Activated T-cell treated with anti-CD3 and anti-CD28 coated beads, Interleukin-2, amount 50 U/mL, for 4 hours (primary cell): ENCODE measurements at regions not wholly inside any gene's neighbourhood (a gene's known extent, or its start where the extent isn't known, plus 50 kb on each side); places are given as distances from the start of the nearest gene placed in this dataset.

Source experiments
- ATAC-seq, 2 donors: fragments of 200-7000 bp; cut with Tn5 transposase; one replicate each; pipeline ENCODE4 v1.10.0; 2021
- DNase-seq: peaks from one replicate; pipeline ENCODE4 v3.0.0-alpha.2; 2020
- H3K27me3 Mint-ChIP-seq: one replicate; pipeline ENCODE4 v1.8.0; 2021; ENCODE audit warnings: low read depth, mixed read lengths
- H3K36me3 Mint-ChIP-seq: one replicate; pipeline ENCODE4 v1.8.0; 2022; ENCODE audit warnings: mixed read lengths; ENCODE audit not compliant: insufficient read depth
- H3K4me1 Mint-ChIP-seq: one replicate; pipeline ENCODE4 v1.8.0; 2021; ENCODE audit warnings: low read depth, mixed read lengths
- H3K4me3 Mint-ChIP-seq: one replicate; pipeline ENCODE4 v1.8.0; 2021; ENCODE audit warnings: mild to moderate bottlenecking, moderate library complexity, mixed read lengths
- H3K9me3 Mint-ChIP-seq: one replicate; pipeline ENCODE4 v1.8.0; 2021; ENCODE audit warnings: mixed read lengths

DNA sequence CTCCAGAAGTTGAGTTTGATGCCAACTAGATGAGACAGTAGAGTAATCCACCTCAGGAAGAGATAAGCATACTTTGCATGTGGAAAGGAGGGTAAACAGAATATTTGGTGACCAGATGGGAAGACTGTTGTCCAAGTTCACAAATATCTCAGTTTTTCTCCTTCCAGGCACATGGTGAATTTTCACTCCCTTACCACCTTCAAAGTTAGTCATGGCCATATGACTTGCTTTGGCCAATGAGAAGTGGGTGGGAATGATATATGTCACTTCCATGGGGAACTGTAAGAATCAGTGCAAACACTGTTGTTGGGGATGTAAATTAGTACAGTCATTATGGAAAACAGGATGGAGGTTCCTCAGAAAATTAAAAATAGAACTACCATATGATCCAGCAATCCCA, 105.8 kb downstream of the SPATA19 start:
- H3K27me3 Mint-ChIP-seq, result no peaks in the 10 kb centered on the region
- no peak overlapping the region for H3K4me3 Mint-ChIP-seq
- no peaks in the 10 kb centered on the region for H3K36me3 Mint-ChIP-seq
- H3K9me3 Mint-ChIP-seq, result no peaks in the 10 kb centered on the region
- no peak for ATAC-seq
- DNase-seq, result no peak
- H3K4me1 Mint-ChIP-seq, result no peaks in the 10 kb centered on the region

DNA sequence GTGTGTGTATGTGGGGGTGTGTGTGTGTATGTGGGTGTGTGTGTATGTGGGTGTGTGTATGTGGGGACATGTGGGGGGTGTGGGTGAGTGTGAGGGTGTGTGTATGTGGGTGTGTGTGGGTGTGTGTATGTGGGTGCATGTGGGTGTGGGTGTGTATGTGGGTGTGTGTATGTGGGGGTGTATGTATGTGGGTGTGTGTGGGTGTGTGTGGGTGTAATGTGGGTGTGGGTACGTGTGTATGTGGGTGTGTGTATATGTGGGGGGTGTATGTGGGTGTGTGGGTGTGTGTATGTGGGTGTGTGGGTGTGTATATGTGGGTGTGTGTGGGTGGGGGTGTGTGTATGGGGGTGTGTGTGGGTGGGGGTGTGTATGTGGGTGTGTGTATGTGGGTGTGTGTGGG, 106.7 kb downstream of the SPATA19 start:
- DNase-seq (no peak), ATAC-seq (no peak)
- Mint-ChIP-seq H3K9me3 (no peaks in the 10 kb centered on the region), H3K36me3 (no peaks in the 10 kb centered on the region), H3K4me3 (no peak overlapping the region), H3K27me3 (no peaks in the 10 kb centered on the region), H3K4me1 (no peaks in the 10 kb centered on the region)

DNA sequence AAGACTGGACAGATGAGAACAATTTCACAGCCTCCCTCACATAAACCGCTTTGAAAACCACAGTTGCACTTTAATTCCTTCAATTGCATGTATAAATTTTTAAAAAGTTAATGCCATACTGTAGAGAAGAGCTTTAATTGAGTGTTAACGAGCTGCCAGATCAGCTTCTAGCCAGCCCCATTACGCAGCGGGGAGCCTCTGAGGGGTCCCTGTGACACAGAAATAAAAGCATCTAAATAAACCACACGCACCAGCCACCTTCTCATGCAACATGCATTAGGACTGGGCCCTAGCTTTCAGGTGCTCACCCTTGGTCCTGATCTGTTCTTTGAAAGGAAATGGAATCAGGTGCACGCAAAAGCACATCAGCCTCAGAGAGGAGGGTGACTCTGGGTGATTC, 111.7 kb downstream of the SPATA19 start:
- Mint-ChIP-seq H3K4me1 (no peaks in the 10 kb centered on the region), H3K36me3 (no peaks in the 10 kb centered on the region), H3K4me3 (no peak overlapping the region), H3K27me3 (peaks cover 2% of the 10 kb centered on the region), H3K9me3 (no peaks in the 10 kb centered on the region)
- ATAC-seq (no peak), DNase-seq (no peak)

DNA sequence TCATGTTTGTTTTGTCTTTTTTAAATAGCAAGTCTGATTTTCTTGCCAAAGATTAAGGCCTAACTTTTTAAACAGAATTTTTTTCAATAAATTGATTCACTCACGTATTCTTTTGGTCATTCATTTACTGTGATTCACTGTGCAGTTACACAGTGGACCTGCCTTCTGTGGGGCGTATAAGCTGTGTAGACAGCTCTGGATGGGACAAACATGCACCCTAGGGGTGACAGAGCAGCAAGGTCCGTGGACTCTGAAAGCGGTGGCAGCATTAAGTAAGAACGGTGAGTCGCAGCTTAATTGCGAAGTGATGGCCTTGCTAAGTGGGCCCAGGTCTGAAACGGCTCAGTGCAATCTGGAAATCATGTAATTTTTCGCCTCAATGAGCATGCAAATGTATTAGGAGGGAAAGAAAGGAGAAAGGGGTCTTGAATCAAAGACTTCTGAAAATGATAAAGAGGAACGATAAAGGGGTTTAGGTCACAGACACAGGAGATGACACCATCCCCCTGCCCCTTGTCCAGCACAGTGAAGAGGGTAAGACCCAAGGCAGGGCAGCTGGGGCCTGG, 113.1 kb downstream of the SPATA19 start:
- no peak overlapping the region for H3K4me3 Mint-ChIP-seq
- no peaks in the 10 kb centered on the region for H3K36me3 Mint-ChIP-seq
- H3K27me3 Mint-ChIP-seq, result peaks cover 2% of the 10 kb centered on the region
- no peaks in the 10 kb centered on the region for H3K4me1 Mint-ChIP-seq
- DNase-seq (no peak), ATAC-seq (no peak)
- H3K9me3 Mint-ChIP-seq, result no peaks in the 10 kb centered on the region

DNA sequence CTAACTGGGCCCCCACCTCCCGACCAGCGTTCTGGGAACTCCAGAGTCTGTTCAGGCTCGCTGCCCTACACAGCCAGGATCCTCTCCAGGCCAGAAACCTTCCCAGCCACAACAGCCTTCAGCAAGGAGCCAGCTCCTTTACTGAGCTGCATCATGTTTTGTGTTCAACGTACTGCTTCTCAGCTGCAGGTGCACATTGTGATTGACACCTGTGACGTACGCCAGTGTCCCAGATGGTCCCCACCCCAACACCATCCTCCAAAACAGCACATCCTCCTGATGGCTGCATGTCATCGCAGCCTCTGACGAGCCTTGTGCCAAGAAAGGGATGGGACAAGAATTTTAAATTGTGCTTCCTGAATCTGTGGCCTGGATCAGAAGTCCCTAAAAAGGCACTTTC, 117.5 kb downstream of the SPATA19 start:
- no peak overlapping the region for H3K4me3 Mint-ChIP-seq
- DNase-seq, result no peak
- no peaks in the 10 kb centered on the region for H3K36me3 Mint-ChIP-seq

DNA sequence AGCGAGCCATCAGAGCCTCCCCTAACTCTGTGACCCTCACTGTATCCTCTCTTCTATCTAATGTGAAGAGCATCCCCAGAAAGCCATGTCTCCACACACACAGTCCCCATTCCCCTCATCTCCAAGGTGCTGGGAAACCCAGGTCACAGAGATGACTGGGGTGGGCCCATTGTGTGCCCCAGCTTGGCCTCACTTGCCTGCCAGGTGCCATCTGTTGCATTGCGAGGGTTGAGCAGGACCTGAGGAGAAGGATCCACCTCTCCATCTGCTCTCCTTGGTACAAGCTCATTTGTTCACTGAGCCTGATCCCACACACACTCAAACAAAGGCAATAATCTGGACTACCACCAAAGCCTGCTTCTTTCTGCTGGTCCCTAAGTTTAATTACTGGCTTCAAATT, 118.8 kb downstream of the SPATA19 start:
- no peaks in the 10 kb centered on the region for H3K36me3 Mint-ChIP-seq
- H3K4me1 Mint-ChIP-seq, result no peaks in the 10 kb centered on the region
- no peak overlapping the region for H3K4me3 Mint-ChIP-seq
- no peaks in the 10 kb centered on the region for H3K27me3 Mint-ChIP-seq
- ATAC-seq, result no peak
- no peak for DNase-seq
- H3K9me3 Mint-ChIP-seq, result no peaks in the 10 kb centered on the region

More for the DNA sequence above, 117.5 kb downstream of the SPATA19 start:
- no peaks in the 10 kb centered on the region for H3K9me3 Mint-ChIP-seq
- ATAC-seq, result no peak
- peaks cover 2% of the 10 kb centered on the region for H3K27me3 Mint-ChIP-seq
- no peaks in the 10 kb centered on the region for H3K4me1 Mint-ChIP-seq

DNA sequence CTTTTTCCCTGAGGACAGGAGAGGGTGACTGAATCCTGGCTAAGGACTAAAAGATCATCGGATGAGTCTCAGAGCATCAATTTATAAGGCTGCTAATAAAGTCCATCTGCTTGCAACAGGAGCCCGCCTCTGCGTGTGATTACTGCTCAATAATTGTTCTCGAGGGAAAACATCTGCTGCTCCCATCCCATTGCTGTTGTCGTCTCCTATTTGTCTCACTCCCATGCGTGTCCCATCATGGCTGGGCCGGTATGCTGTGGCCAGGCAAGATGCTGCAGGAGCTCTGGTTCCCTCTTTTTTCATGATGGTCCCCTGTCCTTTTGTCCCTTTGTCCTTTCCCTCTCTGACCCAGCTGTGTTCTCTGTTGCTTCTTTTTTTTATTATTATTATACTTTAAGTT, 121.2 kb downstream of the SPATA19 start:
- H3K4me1 Mint-ChIP-seq, result no peaks in the 10 kb centered on the region
- no peak for ATAC-seq

DNA sequence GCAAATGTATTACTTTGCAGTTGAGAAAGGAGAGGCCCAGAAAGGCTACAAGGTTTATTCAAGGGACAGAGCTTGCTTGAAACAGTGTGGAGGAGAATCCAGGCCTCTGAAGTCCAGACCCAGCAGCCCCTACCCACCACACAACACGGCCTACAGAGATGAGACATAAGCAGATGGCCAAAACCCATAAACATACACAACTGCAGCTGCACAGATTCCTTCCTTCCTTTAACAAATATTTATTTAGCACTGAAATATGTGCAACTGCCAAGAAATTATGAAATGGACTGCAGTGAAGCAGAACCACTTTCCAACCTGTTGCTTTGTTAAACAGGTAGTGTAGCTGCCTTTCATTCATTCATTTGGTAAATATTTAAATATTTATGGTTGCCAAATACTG, 122.3 kb downstream of the SPATA19 start:
- Mint-ChIP-seq H3K4me1 (no peaks in the 10 kb centered on the region), H3K9me3 (no peaks in the 10 kb centered on the region), H3K4me3 (no peak overlapping the region), H3K27me3 (no peaks in the 10 kb centered on the region), H3K36me3 (no peaks in the 10 kb centered on the region)
- ATAC-seq (no peak), DNase-seq (no peak)

More for the DNA sequence above, 121.2 kb downstream of the SPATA19 start:
- Mint-ChIP-seq H3K36me3 (no peaks in the 10 kb centered on the region), H3K4me3 (no peak overlapping the region), H3K9me3 (no peaks in the 10 kb centered on the region), H3K27me3 (no peaks in the 10 kb centered on the region)
- no peak for DNase-seq

DNA sequence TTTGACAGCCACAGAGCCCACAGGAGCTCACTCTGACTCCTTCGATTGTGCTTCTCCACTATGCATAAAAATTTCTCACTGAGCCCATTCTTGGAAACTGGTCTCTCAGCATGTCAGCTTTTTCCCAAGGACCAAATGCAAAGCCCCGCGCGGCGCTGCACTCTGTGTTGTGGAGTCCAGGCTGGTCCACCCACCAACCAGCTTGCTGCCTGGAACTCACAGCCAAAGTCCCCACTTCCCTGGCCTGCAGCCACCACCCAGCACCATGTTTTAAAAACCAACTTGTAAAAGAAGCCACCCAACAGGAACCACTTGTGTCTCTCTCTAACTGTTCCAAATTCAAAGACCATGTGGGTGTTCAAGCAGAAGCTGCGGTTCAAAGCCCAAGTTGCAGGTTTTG, 124.4 kb downstream of the SPATA19 start:
- peaks cover 5% of the 10 kb centered on the region for H3K27me3 Mint-ChIP-seq
- ATAC-seq (no peak), DNase-seq (no peak)
- no peak overlapping the region for H3K4me3 Mint-ChIP-seq
- no peaks in the 10 kb centered on the region for H3K9me3 Mint-ChIP-seq
- no peaks in the 10 kb centered on the region for H3K36me3 Mint-ChIP-seq
- no peaks in the 10 kb centered on the region for H3K4me1 Mint-ChIP-seq

DNA sequence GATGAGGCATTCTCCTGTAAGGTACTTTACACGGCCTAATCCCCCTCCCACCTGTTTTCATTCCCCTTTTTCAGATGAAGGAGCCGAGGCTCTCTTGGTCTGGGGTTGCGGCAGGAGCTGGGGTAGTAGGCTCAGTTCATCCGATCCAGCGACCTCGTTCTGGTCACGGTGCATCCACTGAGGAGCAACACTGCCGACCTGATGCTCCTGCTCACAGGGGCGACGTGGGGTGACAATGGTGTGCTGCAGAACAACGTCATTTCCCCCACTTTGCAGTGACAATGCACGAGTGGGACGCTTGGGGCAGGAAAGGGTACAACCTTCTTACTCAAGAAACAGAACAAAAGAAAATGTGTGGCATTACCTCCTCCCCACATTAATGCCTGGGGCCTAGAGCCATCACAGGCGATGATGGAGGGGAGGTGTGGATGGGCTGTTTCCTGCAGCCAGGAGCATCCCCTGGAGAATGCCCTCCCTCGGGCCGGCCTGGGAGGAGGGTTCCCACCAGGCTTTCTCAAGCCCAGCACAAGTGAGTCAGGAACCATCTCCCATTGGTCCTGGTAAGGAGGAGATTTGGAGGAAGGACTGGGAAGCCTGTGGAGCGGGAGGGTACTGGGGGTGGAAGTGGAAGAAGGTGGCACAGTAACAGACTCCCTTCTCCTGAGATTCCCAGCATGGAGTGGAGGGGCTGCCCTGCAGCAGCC, 125.6 kb downstream of the SPATA19 start:
- DNase-seq, result no peak
- H3K4me1 Mint-ChIP-seq, result no peaks in the 10 kb centered on the region
- ATAC-seq, result no peak
- no peaks in the 10 kb centered on the region for H3K9me3 Mint-ChIP-seq
- no peak overlapping the region for H3K4me3 Mint-ChIP-seq
- H3K27me3 Mint-ChIP-seq, result peaks cover 8% of the 10 kb centered on the region
- H3K36me3 Mint-ChIP-seq, result no peaks in the 10 kb centered on the region

DNA sequence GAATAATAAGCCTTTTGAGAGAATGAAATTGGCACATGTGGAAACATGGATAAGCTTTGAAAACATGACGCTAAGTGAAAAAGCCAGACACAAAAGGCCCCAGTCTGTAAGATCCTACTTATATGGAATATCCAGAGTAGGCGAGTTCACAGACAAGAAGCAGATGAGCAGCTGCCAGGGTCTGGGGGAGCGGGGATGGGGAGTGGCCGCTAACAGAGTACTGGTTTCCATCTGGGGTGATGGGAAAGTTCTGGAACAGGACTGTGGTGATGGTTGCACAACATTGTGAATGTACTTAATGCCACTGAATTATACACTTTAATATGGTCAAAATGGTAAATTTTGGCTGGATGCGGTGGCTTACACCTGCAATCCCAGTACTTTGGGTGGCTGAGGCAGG, 126.5 kb downstream of the SPATA19 start:
- no peak overlapping the region for H3K4me3 Mint-ChIP-seq
- H3K9me3 Mint-ChIP-seq, result no peaks in the 10 kb centered on the region
- no peaks in the 10 kb centered on the region for H3K4me1 Mint-ChIP-seq
- ATAC-seq (no peak), DNase-seq (no peak)
- no peaks in the 10 kb centered on the region for H3K36me3 Mint-ChIP-seq
- H3K27me3 Mint-ChIP-seq, result peaks cover 8% of the 10 kb centered on the region

DNA sequence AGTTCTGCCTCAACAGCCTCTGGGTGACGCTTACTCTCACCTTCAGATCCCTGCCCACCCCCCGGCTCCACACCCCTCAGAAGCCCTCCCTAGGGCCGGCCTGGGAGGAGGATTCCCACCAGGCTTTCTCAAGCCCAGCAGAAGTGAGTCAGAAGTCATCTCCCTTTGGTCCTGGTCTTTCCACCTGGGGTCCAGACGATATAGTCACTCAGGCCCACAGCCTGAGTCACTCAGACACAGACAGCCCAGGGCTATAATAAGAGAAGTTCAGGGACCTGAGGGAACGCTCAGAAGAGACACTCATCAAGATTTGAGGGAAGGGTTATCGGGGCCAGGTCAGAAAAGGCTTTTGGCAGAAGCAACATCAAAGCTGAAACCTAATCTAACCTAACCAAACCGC, 127.1 kb downstream of the SPATA19 start:
- H3K4me1 Mint-ChIP-seq, result no peaks in the 10 kb centered on the region
- DNase-seq (no peak), ATAC-seq (no peak)
- H3K27me3 Mint-ChIP-seq, result peaks cover 8% of the 10 kb centered on the region
- H3K9me3 Mint-ChIP-seq, result no peaks in the 10 kb centered on the region
- no peak overlapping the region for H3K4me3 Mint-ChIP-seq
- H3K36me3 Mint-ChIP-seq, result no peaks in the 10 kb centered on the region

DNA sequence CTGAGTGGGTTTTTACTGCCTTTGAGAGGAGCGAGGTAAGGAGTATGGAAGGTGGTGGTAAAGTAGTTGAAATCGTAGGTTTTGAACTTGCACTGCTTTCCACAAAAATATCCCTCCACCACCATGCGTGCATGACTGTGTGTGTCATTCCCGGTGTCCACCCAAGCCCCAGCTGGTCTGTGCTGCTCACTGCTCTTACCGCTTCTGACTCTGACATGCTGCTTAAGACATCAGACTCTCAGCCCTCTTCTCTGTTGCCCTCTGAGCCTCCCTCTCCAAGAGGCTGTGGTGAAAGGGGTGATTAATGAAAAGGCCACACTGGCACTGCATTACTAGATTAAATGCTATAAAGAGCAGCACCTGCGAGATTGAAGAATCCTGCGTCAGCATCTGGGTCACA, 128.7 kb downstream of the SPATA19 start:
- DNase-seq (no peak), ATAC-seq (no peak)
- H3K36me3 Mint-ChIP-seq, result no peaks in the 10 kb centered on the region
- H3K4me1 Mint-ChIP-seq, result no peaks in the 10 kb centered on the region
- no peaks in the 10 kb centered on the region for H3K9me3 Mint-ChIP-seq
- H3K27me3 Mint-ChIP-seq, result peaks cover 10% of the 10 kb centered on the region
- no peak overlapping the region for H3K4me3 Mint-ChIP-seq

DNA sequence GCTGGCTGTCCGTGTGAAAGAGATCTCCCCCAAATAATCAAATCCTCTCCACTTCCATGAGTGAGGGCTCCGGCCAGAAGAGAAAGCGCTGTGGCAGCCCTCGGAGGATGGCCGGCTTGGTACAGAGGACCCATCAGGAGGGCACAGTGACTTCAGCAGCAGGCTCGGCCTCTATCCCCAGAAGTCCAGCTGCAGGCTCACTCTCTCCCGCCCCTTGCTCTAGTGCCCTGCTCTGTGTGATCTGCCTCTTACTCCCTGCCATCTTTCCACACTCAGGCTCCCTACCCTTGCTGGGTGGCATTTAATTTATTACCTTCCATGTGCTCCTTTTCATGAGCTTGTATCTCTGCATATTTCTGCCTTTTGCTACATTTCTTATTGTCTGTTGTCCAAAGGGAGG, 129.7 kb downstream of the SPATA19 start:
- H3K4me3 Mint-ChIP-seq, result no peak overlapping the region
- no peaks in the 10 kb centered on the region for H3K9me3 Mint-ChIP-seq
- H3K4me1 Mint-ChIP-seq, result no peaks in the 10 kb centered on the region
- H3K27me3 Mint-ChIP-seq, result peaks cover 10% of the 10 kb centered on the region
- ATAC-seq, result no peak
- DNase-seq, result no peak
- no peaks in the 10 kb centered on the region for H3K36me3 Mint-ChIP-seq

DNA sequence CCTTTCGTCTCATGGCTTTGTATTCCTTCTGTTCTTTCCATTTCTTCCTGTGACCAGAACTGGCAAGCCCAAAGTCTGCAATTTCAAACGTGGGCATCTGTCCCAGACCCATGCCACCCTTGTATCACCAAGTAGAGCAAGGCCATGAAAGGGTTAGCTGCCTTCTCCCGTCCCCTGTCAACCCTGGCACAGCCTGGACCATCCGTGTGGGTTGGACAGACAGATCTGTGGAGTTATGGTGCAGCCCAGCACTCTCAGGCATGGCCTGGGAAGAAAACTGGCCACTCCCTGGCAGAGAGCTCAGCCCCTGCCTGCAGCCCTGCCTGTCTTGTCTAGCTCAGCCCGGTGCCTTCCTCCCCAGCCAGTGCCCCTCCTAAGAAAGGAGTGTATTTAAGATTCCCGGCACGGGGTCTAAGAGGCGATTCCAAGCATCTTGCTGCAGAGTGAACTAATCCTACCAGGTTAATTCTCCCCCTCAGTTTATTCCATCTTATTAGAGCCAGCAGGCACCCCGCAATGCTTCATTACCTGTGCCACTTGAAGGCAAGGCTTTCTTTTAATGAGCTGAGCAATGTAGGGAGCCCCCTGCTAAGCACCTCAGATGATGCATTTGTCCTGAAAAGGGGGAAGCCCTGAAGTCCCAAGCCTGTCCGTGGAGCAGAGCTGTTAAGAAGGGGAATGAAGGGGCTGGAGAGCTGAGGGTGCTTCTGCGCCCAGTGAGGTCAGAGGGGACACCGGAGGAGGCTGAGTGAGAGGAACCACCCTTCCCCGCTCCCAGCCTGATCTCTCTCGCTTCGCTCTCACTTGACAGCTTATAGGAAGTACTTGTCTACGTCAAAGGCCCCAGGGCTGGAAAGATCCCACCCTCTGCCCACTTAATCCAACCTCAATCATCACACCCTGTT, 130.6 kb downstream of the SPATA19 start:
- no peaks in the 10 kb centered on the region for H3K9me3 Mint-ChIP-seq
- no peak overlapping the region for H3K4me3 Mint-ChIP-seq
- H3K36me3 Mint-ChIP-seq, result no peaks in the 10 kb centered on the region
- no peaks in the 10 kb centered on the region for H3K4me1 Mint-ChIP-seq
- no peak for DNase-seq
- H3K27me3 Mint-ChIP-seq, result peaks cover 10% of the 10 kb centered on the region
- no peak for ATAC-seq
